ENCODE measurements at regions not wholly inside any gene's neighbourhood (a gene's known extent, or its start where the extent isn't known, plus 50 kb on each side); places are given as distances from the start of the nearest gene placed in this dataset.

- H3F3A ChIP-seq (ENCODE audit: low read depth), result no peaks in the 10 kb centered on the region
- no peak for TF ChIP-seq CTCF (conservative IDR thresholded peaks at IDR 0.05; ENCODE audit: low read length)
- no peak overlapping the region for H3K4me3 ChIP-seq (ENCODE audit: low read length, poor library complexity, severe bottlenecking)
- H3K79me2 ChIP-seq (ENCODE audit: insufficient read depth, low read length), result no peaks in the 10 kb centered on the region
- H3K9me3 ChIP-seq (ENCODE audit: insufficient read depth, low read depth, low read length), result no peaks in the 10 kb centered on the region
- H3K4me1 ChIP-seq (ENCODE audit: insufficient read depth, low read length, poor library complexity, severe bottlenecking), result peaks cover 4% of the 10 kb centered on the region
- no peaks in the 10 kb centered on the region for H3K36me3 ChIP-seq (ENCODE audit: insufficient read depth, low read length)
- no peaks in the 10 kb centered on the region for H3K9me2 ChIP-seq (replicated peaks; ENCODE audit: low read depth, low read length)
- no peak overlapping the region for H3K9ac ChIP-seq (ENCODE audit: low read depth, low read length, poor library complexity, severe bottlenecking)
- no peak overlapping the region for H3K4me2 ChIP-seq (ENCODE audit: low read depth, low read length, poor library complexity, severe bottlenecking)
- H3K27me3 ChIP-seq (ENCODE audit: insufficient read depth, low read length, poor library complexity, severe bottlenecking), result no peaks in the 10 kb centered on the region
- no peak overlapping the region for H2AFZ ChIP-seq (ENCODE audit: low read length)
- H4K20me1 ChIP-seq (ENCODE audit: insufficient read depth, low read length, poor library complexity, severe bottlenecking), result no peaks in the 10 kb centered on the region
These were observed 149.6 kb downstream of the SEC16B start for GRCh38 chr1:177820213-177820612.

- Histone ChIP-seq H3K9ac (ENCODE audit: low read depth, low read length, poor library complexity, severe bottlenecking) (no peak overlapping the region), H2AFZ (ENCODE audit: low read length) (no peak overlapping the region), H3K4me2 (ENCODE audit: low read depth, low read length, poor library complexity, severe bottlenecking) (no peak overlapping the region), H3K9me3 (ENCODE audit: insufficient read depth, low read depth, low read length) (no peaks in the 10 kb centered on the region), H3K27me3 (ENCODE audit: insufficient read depth, low read length, poor library complexity, severe bottlenecking) (no peaks in the 10 kb centered on the region), H3F3A (ENCODE audit: low read depth) (no peaks in the 10 kb centered on the region), H3K36me3 (ENCODE audit: insufficient read depth, low read length) (no peaks in the 10 kb centered on the region), H4K20me1 (ENCODE audit: insufficient read depth, low read length, poor library complexity, severe bottlenecking) (no peaks in the 10 kb centered on the region), H3K9me2 (replicated peaks; ENCODE audit: low read depth, low read length) (no peaks in the 10 kb centered on the region), H3K4me1 (ENCODE audit: insufficient read depth, low read length, poor library complexity, severe bottlenecking) (no peaks in the 10 kb centered on the region), H3K4me3 (ENCODE audit: low read length, poor library complexity, severe bottlenecking) (no peak overlapping the region), H3K79me2 (ENCODE audit: insufficient read depth, low read length) (no peaks in the 10 kb centered on the region)
- TF ChIP-seq CTCF (conservative IDR thresholded peaks at IDR 0.05; ENCODE audit: low read length) (0 out of 2 replicates have a peak, but pooled peaks have one; percentile 13), EZH2phosphoT487 (IDR thresholded peaks at IDR 0.05; ENCODE audit: borderline replicate concordance) (no peak)
These were observed 151.7 kb downstream of the SEC16B start for GRCh38 chr1:177817937-177818875.

- no peaks in the 10 kb centered on the region for H3K36me3 ChIP-seq (ENCODE audit: insufficient read depth, low read length)
- no peaks in the 10 kb centered on the region for H3K27me3 ChIP-seq (ENCODE audit: insufficient read depth, low read length, poor library complexity, severe bottlenecking)
- no peaks in the 10 kb centered on the region for H4K20me1 ChIP-seq (ENCODE audit: insufficient read depth, low read length, poor library complexity, severe bottlenecking)
- H2AFZ ChIP-seq (ENCODE audit: low read length), result no peak overlapping the region
- TF ChIP-seq EZH2phosphoT487 (IDR thresholded peaks at IDR 0.05; ENCODE audit: borderline replicate concordance) (no peak), CTCF (conservative IDR thresholded peaks at IDR 0.05; ENCODE audit: low read length) (no peak)
- no peaks in the 10 kb centered on the region for H3K9me3 ChIP-seq (ENCODE audit: insufficient read depth, low read depth, low read length)
- H3K9ac ChIP-seq (ENCODE audit: low read depth, low read length, poor library complexity, severe bottlenecking), result no peak overlapping the region
- no peak overlapping the region for H3K4me2 ChIP-seq (ENCODE audit: low read depth, low read length, poor library complexity, severe bottlenecking)
- H3K4me3 ChIP-seq (ENCODE audit: low read length, poor library complexity, severe bottlenecking), result no peak overlapping the region
- H3K9me2 ChIP-seq (replicated peaks; ENCODE audit: low read depth, low read length), result no peaks in the 10 kb centered on the region
- H3F3A ChIP-seq (ENCODE audit: low read depth), result no peaks in the 10 kb centered on the region
- H3K4me1 ChIP-seq (ENCODE audit: insufficient read depth, low read length, poor library complexity, severe bottlenecking), result no peaks in the 10 kb centered on the region
- no peaks in the 10 kb centered on the region for H3K79me2 ChIP-seq (ENCODE audit: insufficient read depth, low read length)
These were observed 157.2 kb downstream of the SEC16B start for GRCh38 chr1:177812650-177813049.
